Fibroblast of villous mesenchyme (primary cell): ENCODE measurements at regions not wholly inside any gene's neighbourhood (a gene's known extent, or its start where the extent isn't known, plus 50 kb on each side); places are given as distances from the start of the nearest gene placed in this dataset.

Experiments used
- DNase-seq: peaks from one replicate; pipeline ENCODE4 v3.0.0-alpha.2; 2010; ENCODE audit warnings: low read depth
- H3K4me3 ChIP-seq: 2 replicates; pipeline ENCODE4 v1.5.1; 2011; ENCODE audit warnings: low read depth, mild to moderate bottlenecking, low read length
- TF ChIP-seq, protein P1 (sequence below): IDR thresholded peaks from 2 replicates; pipeline ENCODE4 v1.5.1; 2012; ENCODE audit warnings: low read depth, mild to moderate bottlenecking, low read length; ENCODE audit not compliant: insufficient read depth

GRCh38 chr3:26100176-26100575 lies 310.3 kb downstream of the OXSM start:
- TF ChIP-seq, protein P1, sequence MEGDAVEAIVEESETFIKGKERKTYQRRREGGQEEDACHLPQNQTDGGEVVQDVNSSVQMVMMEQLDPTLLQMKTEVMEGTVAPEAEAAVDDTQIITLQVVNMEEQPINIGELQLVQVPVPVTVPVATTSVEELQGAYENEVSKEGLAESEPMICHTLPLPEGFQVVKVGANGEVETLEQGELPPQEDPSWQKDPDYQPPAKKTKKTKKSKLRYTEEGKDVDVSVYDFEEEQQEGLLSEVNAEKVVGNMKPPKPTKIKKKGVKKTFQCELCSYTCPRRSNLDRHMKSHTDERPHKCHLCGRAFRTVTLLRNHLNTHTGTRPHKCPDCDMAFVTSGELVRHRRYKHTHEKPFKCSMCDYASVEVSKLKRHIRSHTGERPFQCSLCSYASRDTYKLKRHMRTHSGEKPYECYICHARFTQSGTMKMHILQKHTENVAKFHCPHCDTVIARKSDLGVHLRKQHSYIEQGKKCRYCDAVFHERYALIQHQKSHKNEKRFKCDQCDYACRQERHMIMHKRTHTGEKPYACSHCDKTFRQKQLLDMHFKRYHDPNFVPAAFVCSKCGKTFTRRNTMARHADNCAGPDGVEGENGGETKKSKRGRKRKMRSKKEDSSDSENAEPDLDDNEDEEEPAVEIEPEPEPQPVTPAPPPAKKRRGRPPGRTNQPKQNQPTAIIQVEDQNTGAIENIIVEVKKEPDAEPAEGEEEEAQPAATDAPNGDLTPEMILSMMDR = no peak
- no peak for DNase-seq
- no peak overlapping the region for H3K4me3 ChIP-seq

DNA sequence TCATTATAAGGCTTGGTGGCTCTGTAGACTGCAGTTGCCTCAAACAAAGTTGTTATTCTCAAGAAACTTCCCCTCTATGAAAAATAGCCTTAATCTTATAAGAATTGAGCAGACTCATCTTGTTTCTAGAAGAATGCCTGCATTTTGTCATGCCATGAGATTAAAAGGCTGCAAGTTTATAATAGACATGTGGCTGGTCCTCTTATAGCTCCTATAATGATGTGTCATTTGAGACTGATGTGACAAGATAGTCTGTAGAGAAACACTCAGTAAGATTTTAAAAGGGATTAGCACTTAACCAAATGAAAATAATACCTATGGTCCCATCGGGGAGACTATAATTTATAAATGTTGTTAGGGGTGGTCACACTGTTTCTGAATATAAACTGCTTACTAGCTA lies 312.5 kb downstream of the OXSM start:
- no peak overlapping the region for H3K4me3 ChIP-seq
- TF ChIP-seq, protein P1 = no peak
- DNase-seq = no peak

- no peak overlapping the region for H3K4me3 ChIP-seq
- no peak for DNase-seq
Measured at GRCh38 chr3:26104851-26105251, 315.0 kb downstream of the OXSM start.

DNA sequence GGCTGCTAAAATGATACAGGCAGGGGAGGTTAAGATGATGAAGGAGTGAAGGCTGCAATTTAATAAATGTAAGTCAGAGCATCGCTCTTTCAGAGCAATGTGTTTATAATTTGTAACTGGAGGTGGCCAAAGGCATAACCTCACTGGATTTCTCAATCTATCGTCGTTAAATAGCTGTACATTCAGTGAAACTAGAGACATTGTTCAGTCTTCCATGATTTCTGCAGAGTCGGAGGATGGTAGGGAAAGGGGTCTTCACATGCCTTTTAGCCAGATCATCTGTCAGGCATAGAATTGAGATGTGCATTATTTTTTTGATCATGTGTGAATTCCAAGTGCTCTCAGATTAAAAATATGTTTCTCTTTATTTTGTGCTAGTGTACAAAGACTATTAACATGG lies 315.4 kb downstream of the OXSM start:
- TF ChIP-seq, protein P1 = no peak
- no peak overlapping the region for H3K4me3 ChIP-seq

More at GRCh38 chr3:26104851-26105251, 315.0 kb downstream of the OXSM start:
- TF ChIP-seq, protein P1 = no peak

GRCh38 chr3:26106228-26106627 lies 316.3 kb downstream of the OXSM start:
- H3K4me3 ChIP-seq = no peak overlapping the region
- TF ChIP-seq, protein P1 = no peak
- DNase-seq = no peak

More for the DNA sequence above, 315.4 kb downstream of the OXSM start:
- DNase-seq = no peak

- DNase-seq = no peak
- no peak overlapping the region for H3K4me3 ChIP-seq
- TF ChIP-seq, protein P1 = no peak
Measured at GRCh38 chr3:26108846-26109489, 319.1 kb downstream of the OXSM start.

- TF ChIP-seq, protein P1 = no peak
- no peak for DNase-seq
- H3K4me3 ChIP-seq = no peak overlapping the region
Measured at GRCh38 chr3:26114851-26115250, 325.0 kb downstream of the OXSM start.
